Lower lobe of right lung (tissue), 2 donors: ENCODE measurements at regions not wholly inside any gene's neighbourhood (a gene's known extent, or its start where the extent isn't known, plus 50 kb on each side); places are given as distances from the start of the nearest gene placed in this dataset.

ENCODE experiments used
- ATAC-seq, 2 donors: fragments of 200-7000 bp; cut with Tn5 transposase; one replicate each; pipeline ENCODE4 v1.9.1; 2020 to 2022; ENCODE audit warnings: mild to moderate bottlenecking in 2 of 2, moderate library complexity in 2 of 2
- DNase-seq: peaks from one replicate; pipeline ENCODE4 v3.0.0-alpha.2; 2020
- H3K27ac ChIP-seq: fragments of 200-600 bp; one replicate; pipeline ENCODE4 v1.8.0; 2022
- H3K27me3 ChIP-seq: fragments of 200-600 bp; one replicate; pipeline ENCODE4 v1.8.0; 2022; ENCODE audit warnings: low read depth
- H3K36me3 ChIP-seq: fragments of 200-600 bp; one replicate; pipeline ENCODE4 v1.8.0; 2022; ENCODE audit warnings: mild to moderate bottlenecking
- H3K4me1 ChIP-seq: fragments of 200-600 bp; one replicate; pipeline ENCODE4 v1.8.0; 2022
- H3K4me3 ChIP-seq: fragments of 200-600 bp; one replicate; pipeline ENCODE4 v1.8.0; 2022; ENCODE audit warnings: mild to moderate bottlenecking
- H3K9me3 ChIP-seq: fragments of 200-600 bp; one replicate; pipeline ENCODE4 v1.8.0; 2022
- CTCF ChIP-seq: fragments of 200-600 bp; IDR thresholded peaks from one replicate; pipeline ENCODE4 v1.8.0; 2022; ENCODE audit warnings: antibody characterized with exemption, mild to moderate bottlenecking
- intact Hi-C: fragments of 100-400 bp; cut with DNase I; formaldehyde crosslinking; loops from one replicate; pipeline ENCODE4 v1.11.0; 2022
- donor health status: DM: no; HTN: yes; CAD: no; lungs with severe emphysema.

GRCh38 chr4:186018784-186019183 lies 50.2 kb upstream of the TLR3 start:
- intact Hi-C loops: no loop called here
- no peak for DNase-seq
- Histone ChIP-seq H3K36me3 (no peaks in the 10 kb centered on the region), H3K9me3 (no peaks in the 10 kb centered on the region), H3K27me3 (no peaks in the 10 kb centered on the region), H3K4me1 (peaks cover 8% of the 10 kb centered on the region), H3K4me3 (no peak overlapping the region), H3K27ac (no peak overlapping the region)
- TF ChIP-seq CTCF: no peak
- no peak for ATAC-seq
